Mucosa of stomach (tissue), 1 donor: ENCODE measurements at regions not wholly inside any gene's neighbourhood (a gene's known extent, or its start where the extent isn't known, plus 50 kb on each side); places are given as distances from the start of the nearest gene placed in this dataset.

Experiments used
- H3K27me3 ChIP-seq: one replicate; pipeline ENCODE4 v1.7.0; 2013; ENCODE audit warnings: mild to moderate bottlenecking, low read length; ENCODE audit not compliant: control insufficient read depth, insufficient read depth
- H3K36me3 ChIP-seq: one replicate; pipeline ENCODE4 v1.7.0; 2013; ENCODE audit warnings: low read length; ENCODE audit not compliant: control insufficient read depth, insufficient read depth
- H3K4me1 ChIP-seq: one replicate; pipeline ENCODE4 v1.7.0; 2013; ENCODE audit warnings: mild to moderate bottlenecking, low read length; ENCODE audit not compliant: control insufficient read depth, insufficient read depth
- H3K4me3 ChIP-seq: one replicate; pipeline ENCODE4 v1.7.0; 2013; ENCODE audit warnings: low read length
- H3K9ac ChIP-seq: one replicate; pipeline ENCODE4 v1.7.0; 2013; ENCODE audit warnings: mild to moderate bottlenecking, low read length, moderate library complexity
- H3K9me3 ChIP-seq: one replicate; pipeline ENCODE4 v1.7.0; 2013; ENCODE audit warnings: mild to moderate bottlenecking, low read length, moderate library complexity; ENCODE audit not compliant: control insufficient read depth
- donor health status: Pancreatic carcinoma.

DNA sequence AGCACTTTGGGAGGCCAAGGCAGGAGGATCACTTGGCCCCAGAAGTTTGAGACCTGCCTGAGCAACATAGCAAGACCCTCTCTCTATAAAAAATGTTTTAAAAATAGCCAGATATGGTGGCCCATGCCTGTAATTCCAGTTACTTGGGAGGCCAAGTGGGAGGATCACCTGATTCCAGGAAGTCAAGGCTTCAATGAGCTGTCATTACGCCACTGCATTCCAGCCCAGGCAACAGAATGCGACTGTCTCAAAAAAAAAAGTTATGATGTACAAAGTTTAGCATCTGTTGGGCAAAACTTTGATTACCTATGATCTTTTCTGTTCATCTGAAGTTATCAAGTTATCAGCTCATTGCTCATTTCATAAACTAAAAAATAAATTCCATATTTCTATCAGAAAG lies 504.1 kb upstream of the PKDCC start:
- Histone ChIP-seq H3K36me3 (no peaks in the 10 kb centered on the region), H3K27me3 (no peaks in the 10 kb centered on the region), H3K9ac (no peak overlapping the region), H3K4me1 (no peaks in the 10 kb centered on the region), H3K4me3 (no peak overlapping the region), H3K9me3 (no peaks in the 10 kb centered on the region)

- H3K9me3 ChIP-seq: no peaks in the 10 kb centered on the region
- H3K36me3 ChIP-seq: no peaks in the 10 kb centered on the region
- no peaks in the 10 kb centered on the region for H3K4me1 ChIP-seq
- H3K4me3 ChIP-seq: no peak overlapping the region
- no peak overlapping the region for H3K9ac ChIP-seq
- no peaks in the 10 kb centered on the region for H3K27me3 ChIP-seq
These were observed 503.1 kb upstream of the PKDCC start for GRCh38 chr2:41544709-41545108.

- no peaks in the 10 kb centered on the region for H3K27me3 ChIP-seq
- H3K4me3 ChIP-seq: no peak overlapping the region
- no peaks in the 10 kb centered on the region for H3K9me3 ChIP-seq
- H3K9ac ChIP-seq: no peak overlapping the region
- no peaks in the 10 kb centered on the region for H3K4me1 ChIP-seq
- H3K36me3 ChIP-seq: no peaks in the 10 kb centered on the region
These were observed 501.8 kb upstream of the PKDCC start for GRCh38 chr2:41546031-41546430.

- Histone ChIP-seq H3K9me3 (no peaks in the 10 kb centered on the region), H3K4me3 (no peak overlapping the region), H3K36me3 (no peaks in the 10 kb centered on the region), H3K4me1 (no peaks in the 10 kb centered on the region), H3K9ac (no peak overlapping the region), H3K27me3 (no peaks in the 10 kb centered on the region)
These were observed 479.2 kb upstream of the PKDCC start for GRCh38 chr2:41568648-41569047.

GRCh38 chr2:41572154-41572553 lies 475.7 kb upstream of the PKDCC start:
- Histone ChIP-seq H3K36me3 (no peaks in the 10 kb centered on the region), H3K27me3 (no peaks in the 10 kb centered on the region), H3K4me3 (no peak overlapping the region), H3K9me3 (no peaks in the 10 kb centered on the region), H3K4me1 (no peaks in the 10 kb centered on the region), H3K9ac (no peak overlapping the region)

- H3K4me1 ChIP-seq: no peaks in the 10 kb centered on the region
- H3K4me3 ChIP-seq: no peak overlapping the region
- H3K27me3 ChIP-seq: no peaks in the 10 kb centered on the region
- H3K9me3 ChIP-seq: no peaks in the 10 kb centered on the region
- H3K36me3 ChIP-seq: no peaks in the 10 kb centered on the region
- no peak overlapping the region for H3K9ac ChIP-seq
These were observed 471.4 kb upstream of the PKDCC start for GRCh38 chr2:41576423-41576822.

- no peak overlapping the region for H3K9ac ChIP-seq
- no peaks in the 10 kb centered on the region for H3K9me3 ChIP-seq
- no peaks in the 10 kb centered on the region for H3K27me3 ChIP-seq
- H3K4me3 ChIP-seq: no peak overlapping the region
- H3K4me1 ChIP-seq: no peaks in the 10 kb centered on the region
- H3K36me3 ChIP-seq: no peaks in the 10 kb centered on the region
These were observed 468.0 kb upstream of the PKDCC start for GRCh38 chr2:41579806-41580205.

- no peaks in the 10 kb centered on the region for H3K27me3 ChIP-seq
- no peaks in the 10 kb centered on the region for H3K4me1 ChIP-seq
- no peaks in the 10 kb centered on the region for H3K36me3 ChIP-seq
- H3K9ac ChIP-seq: no peak overlapping the region
- no peaks in the 10 kb centered on the region for H3K9me3 ChIP-seq
- no peak overlapping the region for H3K4me3 ChIP-seq
These were observed 467.0 kb upstream of the PKDCC start for GRCh38 chr2:41580806-41581205.

GRCh38 chr2:41595240-41595639 lies 452.6 kb upstream of the PKDCC start:
- H3K27me3 ChIP-seq: no peaks in the 10 kb centered on the region
- no peaks in the 10 kb centered on the region for H3K36me3 ChIP-seq
- no peak overlapping the region for H3K9ac ChIP-seq
- H3K9me3 ChIP-seq: no peaks in the 10 kb centered on the region
- no peak overlapping the region for H3K4me3 ChIP-seq
- no peaks in the 10 kb centered on the region for H3K4me1 ChIP-seq

GRCh38 chr2:41597680-41598079 lies 450.1 kb upstream of the PKDCC start:
- H3K9ac ChIP-seq: no peak overlapping the region
- no peaks in the 10 kb centered on the region for H3K36me3 ChIP-seq
- no peaks in the 10 kb centered on the region for H3K27me3 ChIP-seq
- no peak overlapping the region for H3K4me3 ChIP-seq
- H3K4me1 ChIP-seq: no peaks in the 10 kb centered on the region
- no peaks in the 10 kb centered on the region for H3K9me3 ChIP-seq

DNA sequence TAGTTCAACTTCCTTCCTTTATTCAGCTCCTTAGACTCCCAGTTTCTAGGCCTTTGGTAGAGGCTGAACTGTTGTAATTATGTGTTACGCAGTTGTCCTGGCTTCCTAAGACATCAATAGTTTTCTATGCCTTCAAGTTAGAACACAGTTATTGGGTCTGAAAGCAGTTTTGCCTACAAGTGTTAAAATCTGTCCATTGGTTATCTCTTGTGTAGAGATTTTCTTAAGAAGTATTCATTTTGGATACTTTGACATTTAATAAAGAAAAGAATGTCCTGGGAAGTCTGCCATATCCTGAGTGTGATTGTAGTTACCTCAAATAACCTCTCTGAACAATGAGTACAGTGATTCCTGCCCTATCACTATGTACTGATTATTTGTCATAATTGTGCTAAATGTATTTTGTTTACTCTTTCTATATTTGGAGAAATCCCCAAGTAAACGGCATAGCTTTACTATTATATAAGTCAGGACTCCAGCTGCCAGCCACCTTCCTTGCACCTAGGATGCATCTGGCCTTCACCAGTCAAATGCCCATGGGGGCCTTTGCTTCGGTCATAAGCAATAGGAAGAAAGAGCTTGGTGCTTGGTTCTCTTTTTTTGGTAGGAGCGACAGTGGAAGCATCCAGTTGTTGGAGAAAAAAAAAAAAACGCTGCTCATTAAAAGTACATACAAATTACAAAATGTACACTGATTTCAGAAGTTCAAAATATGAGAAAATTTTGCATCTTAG lies 449.5 kb upstream of the PKDCC start:
- Histone ChIP-seq H3K4me3 (no peak overlapping the region), H3K9me3 (no peaks in the 10 kb centered on the region), H3K27me3 (no peaks in the 10 kb centered on the region), H3K9ac (no peak overlapping the region), H3K36me3 (no peaks in the 10 kb centered on the region), H3K4me1 (no peaks in the 10 kb centered on the region)

DNA sequence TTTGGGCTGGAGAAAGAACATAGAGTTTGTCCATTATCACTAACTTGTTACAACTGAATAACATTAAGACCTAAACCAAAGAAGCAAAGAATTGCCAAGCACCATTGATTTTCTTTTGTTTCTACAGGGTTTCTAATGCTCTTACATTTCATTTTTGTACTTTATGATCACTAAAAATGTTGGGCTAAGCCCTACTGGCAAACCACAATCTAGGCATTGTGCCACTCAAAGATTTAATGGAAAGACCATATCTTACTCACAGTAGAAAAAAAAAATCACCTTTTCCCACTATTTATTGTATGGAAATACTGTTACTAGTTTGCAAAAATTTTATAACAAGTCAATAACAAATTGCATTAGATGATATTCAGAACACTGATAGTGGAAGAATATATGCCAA lies 447.4 kb upstream of the PKDCC start:
- H3K4me1 ChIP-seq: no peaks in the 10 kb centered on the region
- no peaks in the 10 kb centered on the region for H3K9me3 ChIP-seq
- no peaks in the 10 kb centered on the region for H3K36me3 ChIP-seq
- no peak overlapping the region for H3K9ac ChIP-seq
- no peak overlapping the region for H3K4me3 ChIP-seq
- H3K27me3 ChIP-seq: no peaks in the 10 kb centered on the region

GRCh38 chr2:41602341-41602740 lies 445.5 kb upstream of the PKDCC start:
- Histone ChIP-seq H3K9ac (no peak overlapping the region), H3K4me3 (no peak overlapping the region), H3K36me3 (no peaks in the 10 kb centered on the region), H3K27me3 (no peaks in the 10 kb centered on the region), H3K9me3 (no peaks in the 10 kb centered on the region), H3K4me1 (no peaks in the 10 kb centered on the region)
